Panc1 (cell line): ENCODE measurements at regions not wholly inside any gene's neighbourhood (a gene's known extent, or its start where the extent isn't known, plus 50 kb on each side); places are given as distances from the start of the nearest gene placed in this dataset.

Source experiments
- ATAC-seq: fragments of 200-7000 bp; cut with Tn5 transposase; 2 replicates; pipeline ENCODE4 v1.9.1; 2020; ENCODE audit warnings: mild to moderate bottlenecking, moderate library complexity
- BruUV-seq: library from RNA; stranded (reverse); fragments of 400-500 nt; replicated peaks from 2 replicates; lab custom pipeline; 2021; lab: Mats Ljungman, UMichigan
- CTCF ChIA-PET: fragments of 300-600 bp; sonication (Branson Sonifier 250); formaldehyde crosslinking; loops from one replicate; lab custom pipeline; 2022; ENCODE audit warnings: antibody characterized with exemption; lab: Charles Lee
- POLR2A ChIA-PET: fragments of 300-600 bp; sonication (Branson Sonifier 250); formaldehyde crosslinking; loops from one replicate; lab custom pipeline; 2022; ENCODE audit warnings: antibody characterized with exemption; lab: Charles Lee
- DNase-seq: peaks from one replicate; pipeline ENCODE4 v3.0.0-alpha.2; 2010; ENCODE audit warnings: low read depth, low spot score
- H3K27ac ChIP-seq: 2 replicates; pipeline ENCODE4 v1.5.1; 2011; ENCODE audit warnings: mild to moderate bottlenecking, low read length, inconsistent platforms
- H3K27me3 ChIP-seq: fragments of 200-500 bp; sonication (Bioruptor generic); 2 replicates; pipeline ENCODE4 v1.6.0; 2014; ENCODE audit warnings: low read length, inconsistent platforms; ENCODE audit not compliant: control insufficient read depth, insufficient read depth
- H3K36me3 ChIP-seq: fragments of 200-500 bp; sonication (Bioruptor generic); 2 replicates; pipeline ENCODE4 v1.5.1; 2014; ENCODE audit warnings: inconsistent platforms, mild to moderate bottlenecking, low read length, moderate library complexity; ENCODE audit not compliant: control insufficient read depth, insufficient read depth
- H3K4me1 ChIP-seq: 2 replicates; pipeline ENCODE4 v1.5.1; 2011; ENCODE audit warnings: inconsistent platforms, mild to moderate bottlenecking, low read length, moderate library complexity; ENCODE audit not compliant: control insufficient read depth, insufficient read depth
- H3K4me3 ChIP-seq, 2 experiments: 2 replicates each; pipeline ENCODE4 v1.5.1; 2011 to 2012; ENCODE audit warnings: low read depth in 2 of 2, low read length in 2 of 2, mild to moderate bottlenecking in 2 of 2, inconsistent platforms in 1 of 2, moderate library complexity in 1 of 2
- H3K9me3 ChIP-seq: fragments of 200-500 bp; sonication (Bioruptor generic); 2 replicates; pipeline ENCODE4 v1.5.1; 2014; ENCODE audit warnings: low read depth, mild to moderate bottlenecking, inconsistent platforms, low read length, moderate library complexity; ENCODE audit not compliant: control insufficient read depth, insufficient read depth
- POLR2AphosphoS5 ChIP-seq: IDR thresholded peaks from 2 replicates; pipeline ENCODE4 v1.6.1; 2012; ENCODE audit warnings: mild to moderate bottlenecking, low read depth, low read length, moderate library complexity
- SIN3A ChIP-seq: IDR thresholded peaks from 2 replicates; pipeline ENCODE4 v1.6.1; 2012; ENCODE audit warnings: low read depth, mild to moderate bottlenecking, low read length, moderate library complexity, borderline replicate concordance; ENCODE audit not compliant: insufficient read depth
- TCF7L2 ChIP-seq: IDR thresholded peaks from 2 replicates; pipeline ENCODE4 v1.6.1; 2011; ENCODE audit warnings: mild to moderate bottlenecking, low read depth, low read length, inconsistent platforms
- in situ Hi-C: cut with HindIII; loops from 2 replicates; pipeline ENCODE4 v1.10.0; 2016; ENCODE audit warnings: low sequenced_read_pairs, low pct_unique_long_range_greater_than_20kb
- intact Hi-C: fragments of 100-400 bp; cut with micrococcal nuclease; formaldehyde crosslinking; loops from one replicate; pipeline ENCODE4 v1.10.0; 2022; ENCODE audit not compliant: unreplicated experiment
- TF ChIP-seq, protein P1 (sequence below), 2 experiments: IDR thresholded peaks; 2 replicates each; pipeline ENCODE4 v1.6.1; 2011 to 2012; ENCODE audit warnings: low read depth in 2 of 2, control low read depth in 1 of 2, low read length in 1 of 2, mild to moderate bottlenecking in 1 of 2, moderate library complexity in 1 of 2; ENCODE audit not compliant: insufficient read depth in 1 of 2
- TF ChIP-seq, protein P2 (sequence below): fragments of 450-650 bp; IDR thresholded peaks from 2 replicates; pipeline ENCODE4 v1.5.1; 2017; ENCODE audit warnings: mild to moderate bottlenecking

DNA sequence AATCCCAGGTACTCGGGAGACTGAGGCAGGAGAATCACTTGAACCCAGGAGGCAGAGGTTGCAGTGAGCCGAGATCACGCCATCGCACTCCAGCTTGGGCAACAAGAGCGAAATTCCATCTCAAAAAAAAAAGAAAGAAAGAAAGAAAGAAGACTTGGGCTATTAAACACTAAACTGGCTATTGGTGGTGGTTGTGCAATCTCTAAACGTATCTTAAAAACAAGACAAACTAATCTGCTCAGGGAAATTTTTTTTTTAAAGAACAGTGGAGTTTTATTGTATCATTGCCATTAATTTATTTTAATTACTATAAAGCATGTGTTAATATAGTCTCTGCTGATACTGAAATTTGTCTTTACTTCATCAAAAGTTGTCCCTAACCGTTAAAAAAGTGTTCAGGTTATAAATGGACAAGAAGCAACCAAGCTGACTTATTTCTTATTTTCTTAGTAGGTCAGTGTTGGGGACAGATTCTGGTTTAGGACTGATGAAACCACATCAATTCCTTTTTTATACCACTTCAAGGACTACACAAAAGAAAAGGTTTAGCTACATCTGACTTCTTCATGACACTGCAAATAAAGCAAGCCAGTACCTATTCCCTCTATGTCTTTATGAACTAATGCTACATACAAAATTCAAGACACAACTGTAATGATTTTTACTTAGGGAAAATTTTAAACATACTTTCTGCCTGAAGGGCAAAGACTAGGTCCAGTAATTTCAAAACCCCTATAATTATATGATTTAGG, 68.7 kb upstream of the KRAS start:
- H3K4me3 ChIP-seq, result no peak overlapping the region
- no peak for ATAC-seq
- in situ Hi-C loops, result no loop called here
- H3K9me3 ChIP-seq, result no peaks in the 10 kb centered on the region
- H3K36me3 ChIP-seq, result no peaks in the 10 kb centered on the region
- 0 out of 2 replicates have a peak, but pooled peaks cover 2% of the 10 kb centered on the region for H3K4me1 ChIP-seq
- ChIA-PET CTCF (interaction anchor here (1.1 kb wide), 1 partner anchor 47 kb away, joined by 3 read pairs; no protein-coding TSS in a partner anchor), POLR2A (interaction anchor here (0.6 kb wide), 1 partner anchor 122 kb away, joined by 3 read pairs; no protein-coding TSS in a partner anchor)
- H3K27me3 ChIP-seq, result peaks cover 22% of the 10 kb centered on the region
- no TSS peak for BruUV-seq
- no peak overlapping the region for H3K27ac ChIP-seq
- intact Hi-C loops, result no loop called here
- DNase-seq, result no peak
- TF ChIP-seq POLR2AphosphoS5 (no peak), SIN3A (no peak), TCF7L2 (no peak)
- TF ChIP-seq, protein P1, sequence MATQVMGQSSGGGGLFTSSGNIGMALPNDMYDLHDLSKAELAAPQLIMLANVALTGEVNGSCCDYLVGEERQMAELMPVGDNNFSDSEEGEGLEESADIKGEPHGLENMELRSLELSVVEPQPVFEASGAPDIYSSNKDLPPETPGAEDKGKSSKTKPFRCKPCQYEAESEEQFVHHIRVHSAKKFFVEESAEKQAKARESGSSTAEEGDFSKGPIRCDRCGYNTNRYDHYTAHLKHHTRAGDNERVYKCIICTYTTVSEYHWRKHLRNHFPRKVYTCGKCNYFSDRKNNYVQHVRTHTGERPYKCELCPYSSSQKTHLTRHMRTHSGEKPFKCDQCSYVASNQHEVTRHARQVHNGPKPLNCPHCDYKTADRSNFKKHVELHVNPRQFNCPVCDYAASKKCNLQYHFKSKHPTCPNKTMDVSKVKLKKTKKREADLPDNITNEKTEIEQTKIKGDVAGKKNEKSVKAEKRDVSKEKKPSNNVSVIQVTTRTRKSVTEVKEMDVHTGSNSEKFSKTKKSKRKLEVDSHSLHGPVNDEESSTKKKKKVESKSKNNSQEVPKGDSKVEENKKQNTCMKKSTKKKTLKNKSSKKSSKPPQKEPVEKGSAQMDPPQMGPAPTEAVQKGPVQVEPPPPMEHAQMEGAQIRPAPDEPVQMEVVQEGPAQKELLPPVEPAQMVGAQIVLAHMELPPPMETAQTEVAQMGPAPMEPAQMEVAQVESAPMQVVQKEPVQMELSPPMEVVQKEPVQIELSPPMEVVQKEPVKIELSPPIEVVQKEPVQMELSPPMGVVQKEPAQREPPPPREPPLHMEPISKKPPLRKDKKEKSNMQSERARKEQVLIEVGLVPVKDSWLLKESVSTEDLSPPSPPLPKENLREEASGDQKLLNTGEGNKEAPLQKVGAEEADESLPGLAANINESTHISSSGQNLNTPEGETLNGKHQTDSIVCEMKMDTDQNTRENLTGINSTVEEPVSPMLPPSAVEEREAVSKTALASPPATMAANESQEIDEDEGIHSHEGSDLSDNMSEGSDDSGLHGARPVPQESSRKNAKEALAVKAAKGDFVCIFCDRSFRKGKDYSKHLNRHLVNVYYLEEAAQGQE (IDR thresholded peaks at IDR 0.05; ENCODE audit: insufficient read depth in 1 of 2, low read depth in 2 of 2, low read length in 1 of 2), result no peak
- TF ChIP-seq, protein P2, sequence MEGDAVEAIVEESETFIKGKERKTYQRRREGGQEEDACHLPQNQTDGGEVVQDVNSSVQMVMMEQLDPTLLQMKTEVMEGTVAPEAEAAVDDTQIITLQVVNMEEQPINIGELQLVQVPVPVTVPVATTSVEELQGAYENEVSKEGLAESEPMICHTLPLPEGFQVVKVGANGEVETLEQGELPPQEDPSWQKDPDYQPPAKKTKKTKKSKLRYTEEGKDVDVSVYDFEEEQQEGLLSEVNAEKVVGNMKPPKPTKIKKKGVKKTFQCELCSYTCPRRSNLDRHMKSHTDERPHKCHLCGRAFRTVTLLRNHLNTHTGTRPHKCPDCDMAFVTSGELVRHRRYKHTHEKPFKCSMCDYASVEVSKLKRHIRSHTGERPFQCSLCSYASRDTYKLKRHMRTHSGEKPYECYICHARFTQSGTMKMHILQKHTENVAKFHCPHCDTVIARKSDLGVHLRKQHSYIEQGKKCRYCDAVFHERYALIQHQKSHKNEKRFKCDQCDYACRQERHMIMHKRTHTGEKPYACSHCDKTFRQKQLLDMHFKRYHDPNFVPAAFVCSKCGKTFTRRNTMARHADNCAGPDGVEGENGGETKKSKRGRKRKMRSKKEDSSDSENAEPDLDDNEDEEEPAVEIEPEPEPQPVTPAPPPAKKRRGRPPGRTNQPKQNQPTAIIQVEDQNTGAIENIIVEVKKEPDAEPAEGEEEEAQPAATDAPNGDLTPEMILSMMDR, result no peak

DNA sequence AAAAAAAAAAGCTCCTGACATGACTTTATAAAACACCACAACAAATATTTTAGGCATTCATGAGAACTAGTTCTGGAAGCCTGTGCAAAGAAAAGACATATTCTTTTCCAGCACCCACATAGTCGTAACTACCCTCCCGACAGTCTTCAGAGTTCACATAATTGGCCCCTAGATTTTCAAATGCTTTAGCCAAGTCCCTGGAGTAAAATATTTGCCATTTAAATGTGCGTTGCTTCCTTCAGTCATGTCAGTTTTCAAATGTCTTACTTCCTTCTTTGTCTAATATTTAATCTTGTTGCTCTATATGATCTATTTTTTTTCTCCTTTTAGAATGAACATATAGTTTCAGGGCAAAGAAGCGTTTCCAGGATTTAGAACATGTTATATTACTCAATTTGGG, 66.8 kb upstream of the KRAS start:
- POLR2A ChIA-PET, result no interaction called here
- H3K4me1 ChIP-seq, result no peaks in the 10 kb centered on the region
- no peak overlapping the region for H3K4me3 ChIP-seq
- DNase-seq (no peak), ATAC-seq (no peak)
- CTCF ChIA-PET, result interaction anchor here (0.7 kb wide), 1 partner anchor 240 kb away, joined by 3 read pairs; no protein-coding TSS in a partner anchor
- H3K36me3 ChIP-seq, result no peaks in the 10 kb centered on the region
- H3K9me3 ChIP-seq, result no peaks in the 10 kb centered on the region
- H3K27me3 ChIP-seq, result peaks cover 20% of the 10 kb centered on the region
- H3K27ac ChIP-seq, result no peak overlapping the region
- in situ Hi-C loops, result no loop called here
- BruUV-seq, result no TSS peak
- TF ChIP-seq, protein P1 (IDR thresholded peaks at IDR 0.05; ENCODE audit: insufficient read depth in 1 of 2, low read depth in 2 of 2, low read length in 1 of 2), result no peak
- TF ChIP-seq POLR2AphosphoS5 (no peak), TCF7L2 (no peak), SIN3A (no peak)
- TF ChIP-seq, protein P2, result no peak
- intact Hi-C loops, result no loop called here
